ENCODE measurements at regions not wholly inside any gene's neighbourhood (a gene's known extent, or its start where the extent isn't known, plus 50 kb on each side); places are given as distances from the start of the nearest gene placed in this dataset.

DNA sequence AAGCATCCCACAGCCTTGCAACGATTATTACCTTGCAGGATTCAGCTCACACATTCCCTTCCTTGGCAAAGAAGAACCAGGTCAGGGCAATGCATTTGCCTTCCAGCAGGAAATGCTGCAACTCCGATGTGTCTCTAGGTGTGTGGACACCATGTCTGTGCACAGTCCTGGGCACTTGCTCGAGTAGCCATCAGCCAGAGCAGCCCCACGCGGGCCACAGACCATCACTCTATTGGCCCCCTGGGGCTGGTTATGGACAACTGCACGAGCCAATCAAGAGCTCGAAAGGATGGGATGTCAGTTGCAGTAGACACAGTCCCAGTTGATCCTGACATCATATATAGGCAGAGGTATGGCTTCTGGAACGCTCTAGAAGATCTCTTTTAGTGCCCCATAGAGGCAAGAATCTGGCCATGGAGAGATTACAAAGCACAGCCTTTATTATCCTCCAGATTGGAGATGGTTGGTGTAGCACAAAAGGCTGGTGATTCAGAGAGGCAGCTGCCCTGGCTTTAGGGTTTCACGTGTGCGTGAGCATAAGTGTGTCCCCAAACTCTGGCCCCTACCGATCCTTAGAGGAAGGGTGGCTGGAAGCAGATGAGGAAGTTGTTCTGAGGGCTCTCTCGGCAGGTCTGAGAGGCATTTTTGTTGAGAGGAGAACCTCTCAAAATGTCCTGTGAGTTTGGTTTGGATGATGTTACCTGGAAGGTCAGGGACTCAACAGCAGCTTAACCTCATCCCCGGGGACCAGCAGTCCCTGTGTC, 403.8 kb downstream of the SEC14L1 start:
- H3K79me2 ChIP-seq (ENCODE audit: insufficient read depth, low read depth), result no peaks in the 10 kb centered on the region
- no peak overlapping the region for H3K9ac ChIP-seq
- TF ChIP-seq, protein P1, sequence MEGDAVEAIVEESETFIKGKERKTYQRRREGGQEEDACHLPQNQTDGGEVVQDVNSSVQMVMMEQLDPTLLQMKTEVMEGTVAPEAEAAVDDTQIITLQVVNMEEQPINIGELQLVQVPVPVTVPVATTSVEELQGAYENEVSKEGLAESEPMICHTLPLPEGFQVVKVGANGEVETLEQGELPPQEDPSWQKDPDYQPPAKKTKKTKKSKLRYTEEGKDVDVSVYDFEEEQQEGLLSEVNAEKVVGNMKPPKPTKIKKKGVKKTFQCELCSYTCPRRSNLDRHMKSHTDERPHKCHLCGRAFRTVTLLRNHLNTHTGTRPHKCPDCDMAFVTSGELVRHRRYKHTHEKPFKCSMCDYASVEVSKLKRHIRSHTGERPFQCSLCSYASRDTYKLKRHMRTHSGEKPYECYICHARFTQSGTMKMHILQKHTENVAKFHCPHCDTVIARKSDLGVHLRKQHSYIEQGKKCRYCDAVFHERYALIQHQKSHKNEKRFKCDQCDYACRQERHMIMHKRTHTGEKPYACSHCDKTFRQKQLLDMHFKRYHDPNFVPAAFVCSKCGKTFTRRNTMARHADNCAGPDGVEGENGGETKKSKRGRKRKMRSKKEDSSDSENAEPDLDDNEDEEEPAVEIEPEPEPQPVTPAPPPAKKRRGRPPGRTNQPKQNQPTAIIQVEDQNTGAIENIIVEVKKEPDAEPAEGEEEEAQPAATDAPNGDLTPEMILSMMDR (conservative IDR thresholded peaks at IDR 0.05; ENCODE audit: low read depth, low read length), result no peak
- H3K36me3 ChIP-seq (ENCODE audit: insufficient read depth), result no peaks in the 10 kb centered on the region
- peaks cover 6% of the 10 kb centered on the region for H3K4me1 ChIP-seq (ENCODE audit: low read depth, poor library complexity, severe bottlenecking)
- no peak overlapping the region for H3K27ac ChIP-seq
- H4K20me1 ChIP-seq (ENCODE audit: insufficient read depth), result no peaks in the 10 kb centered on the region
- no peak overlapping the region for H3K4me2 ChIP-seq
- H3K27me3 ChIP-seq (ENCODE audit: insufficient read depth, low read depth), result no peaks in the 10 kb centered on the region
- H2AFZ ChIP-seq (ENCODE audit: low read depth), result no peak overlapping the region
- no peak overlapping the region for H3K4me3 ChIP-seq (IDR thresholded peaks at IDR 0.05; ENCODE audit: insufficient read depth, low read depth, low read length)

GRCh38 chr17:77546772-77547241, 406.0 kb downstream of the SEC14L1 start:
- H3K79me2 ChIP-seq (ENCODE audit: insufficient read depth, low read depth), result no peaks in the 10 kb centered on the region
- TF ChIP-seq, protein P1 (conservative IDR thresholded peaks at IDR 0.05; ENCODE audit: low read depth, low read length), result no peak
- H3K4me2 ChIP-seq, result no peak overlapping the region
- H3K27me3 ChIP-seq (ENCODE audit: insufficient read depth, low read depth), result no peaks in the 10 kb centered on the region
- H4K20me1 ChIP-seq (ENCODE audit: insufficient read depth), result no peaks in the 10 kb centered on the region
- H3K36me3 ChIP-seq (ENCODE audit: insufficient read depth), result no peaks in the 10 kb centered on the region
- H3K27ac ChIP-seq, result no peak overlapping the region
- H3K9ac ChIP-seq, result no peak overlapping the region
- no peak overlapping the region for H3K4me3 ChIP-seq (IDR thresholded peaks at IDR 0.05; ENCODE audit: insufficient read depth, low read depth, low read length)
- H3K4me1 ChIP-seq (ENCODE audit: low read depth, poor library complexity, severe bottlenecking), result peaks cover 6% of the 10 kb centered on the region
- H2AFZ ChIP-seq (ENCODE audit: low read depth), result no peak overlapping the region

DNA sequence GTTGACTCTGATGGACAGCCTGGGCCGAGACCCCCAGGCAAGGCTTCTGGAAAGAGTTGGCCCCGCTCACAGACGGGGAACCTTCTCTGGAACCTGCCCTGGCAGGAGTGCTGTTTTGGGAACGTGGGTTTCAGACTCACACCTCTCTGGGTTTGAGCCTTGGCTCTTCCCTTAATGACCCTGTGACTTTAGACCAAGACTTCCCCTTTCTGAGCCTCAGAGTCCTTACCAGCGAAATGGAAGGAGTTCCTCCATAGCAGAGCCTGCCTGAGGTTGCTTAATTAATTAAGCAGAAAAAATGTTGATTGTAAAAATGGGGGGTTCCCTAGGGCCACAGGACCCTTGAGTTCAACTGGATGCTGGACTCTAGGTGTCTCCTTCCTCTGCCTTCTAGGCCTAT, 408.2 kb downstream of the SEC14L1 start:
- Histone ChIP-seq H3K4me2 (no peak overlapping the region), H3K27ac (no peak overlapping the region), H3K79me2 (ENCODE audit: insufficient read depth, low read depth) (no peaks in the 10 kb centered on the region), H3K27me3 (ENCODE audit: insufficient read depth, low read depth) (no peaks in the 10 kb centered on the region), H4K20me1 (ENCODE audit: insufficient read depth) (no peaks in the 10 kb centered on the region), H3K9ac (no peak overlapping the region), H3K36me3 (ENCODE audit: insufficient read depth) (no peaks in the 10 kb centered on the region), H2AFZ (ENCODE audit: low read depth) (no peak overlapping the region), H3K4me1 (ENCODE audit: low read depth, poor library complexity, severe bottlenecking) (no peaks in the 10 kb centered on the region), H3K4me3 (IDR thresholded peaks at IDR 0.05; ENCODE audit: insufficient read depth, low read depth, low read length) (no peak overlapping the region)
- TF ChIP-seq, protein P1 (conservative IDR thresholded peaks at IDR 0.05; ENCODE audit: low read depth, low read length), result no peak

DNA sequence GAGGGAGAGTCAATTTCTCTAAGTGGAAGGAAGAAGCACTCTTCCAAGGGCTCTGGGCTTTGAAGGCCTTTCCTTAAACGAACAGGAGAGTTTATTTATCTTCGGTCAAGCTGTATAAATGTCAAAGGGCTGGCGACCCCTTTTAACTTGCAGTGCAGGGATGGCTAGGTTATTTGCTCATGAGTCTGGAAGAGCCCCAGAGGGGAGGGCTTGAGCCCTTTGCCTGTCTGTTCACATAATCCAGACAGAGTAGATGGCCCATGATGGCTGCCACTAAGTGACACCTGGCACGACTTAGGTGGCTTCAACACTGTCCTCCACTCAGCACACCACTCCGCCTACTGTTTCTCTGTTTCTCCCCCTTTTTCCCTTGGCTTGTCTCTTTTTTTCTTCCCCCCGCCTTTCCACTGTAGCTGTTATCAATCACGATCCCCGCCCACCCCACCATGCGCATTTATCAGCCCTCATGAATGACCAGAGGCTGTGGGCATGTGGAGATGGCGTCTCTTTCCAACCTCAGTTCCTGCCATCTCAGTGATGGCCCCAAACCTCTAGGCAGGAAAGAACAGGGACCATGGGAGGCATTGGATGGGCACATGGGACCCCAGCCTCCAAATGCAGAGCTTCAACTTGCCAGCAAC, 408.7 kb upstream of the TNRC6C start:
- Histone ChIP-seq H3K27me3 (ENCODE audit: insufficient read depth, low read depth) (no peaks in the 10 kb centered on the region), H3K4me1 (ENCODE audit: low read depth, poor library complexity, severe bottlenecking) (no peaks in the 10 kb centered on the region), H3K4me3 (IDR thresholded peaks at IDR 0.05; ENCODE audit: insufficient read depth, low read depth, low read length) (no peak overlapping the region), H3K36me3 (ENCODE audit: insufficient read depth) (no peaks in the 10 kb centered on the region), H3K9ac (no peak overlapping the region), H3K79me2 (ENCODE audit: insufficient read depth, low read depth) (no peaks in the 10 kb centered on the region), H3K4me2 (no peak overlapping the region), H4K20me1 (ENCODE audit: insufficient read depth) (no peaks in the 10 kb centered on the region), H2AFZ (ENCODE audit: low read depth) (no peak overlapping the region), H3K27ac (no peak overlapping the region)
- TF ChIP-seq, protein P1 (conservative IDR thresholded peaks at IDR 0.05; ENCODE audit: low read depth, low read length), result no peak
